HEK293 (cell line): ENCODE measurements at regions not wholly inside any gene's neighbourhood (a gene's known extent, or its start where the extent isn't known, plus 50 kb on each side); places are given as distances from the start of the nearest gene placed in this dataset.

Experiments used
- CTCF ChIA-PET: fragments of 350-600 bp; formaldehyde crosslinking; extraction: SDS; loops from one replicate; lab custom pipeline; 2021; ENCODE audit warnings: antibody characterized with exemption; lab: Yijun Ruan, JAX
- POLR2A ChIA-PET: fragments of 300-600 bp; formaldehyde crosslinking; extraction: SDS; loops from one replicate; lab custom pipeline; 2020; ENCODE audit warnings: antibody characterized with exemption, inconsistent platforms; lab: Yijun Ruan, JAX
- H3K27ac ChIP-seq: fragments of 200-500 bp; sonication (Bioruptor generic); 2 replicates; pipeline ENCODE4 v1.5.1; 2014; ENCODE audit warnings: low read depth, low read length, control low read depth, inconsistent platforms; ENCODE audit errors: extremely low read depth
- H3K36me3 ChIP-seq, 2 experiments: fragments of 200-500 bp in 1 of 2; sonication (Bioruptor generic) in 1 of 2; 1 replicate in 1 of 2; 2 replicates in 1 of 2; pipeline ENCODE4 v1.5.1; 2014 to 2017; ENCODE audit warnings: inconsistent platforms in 2 of 2, low read length in 2 of 2; ENCODE audit not compliant: control insufficient read depth in 2 of 2, insufficient read depth in 1 of 2
- H3K4me1 ChIP-seq: fragments of 200-500 bp; sonication (Bioruptor generic); 2 replicates; pipeline ENCODE4 v1.5.1; 2014; ENCODE audit warnings: mild to moderate bottlenecking, low read length, inconsistent platforms; ENCODE audit not compliant: control insufficient read depth, insufficient read depth
- H3K4me3 ChIP-seq: 2 replicates; pipeline ENCODE4 v1.5.1; 2011; ENCODE audit warnings: low read depth, mild to moderate bottlenecking, control low read depth, low read length, moderate library complexity
- H3K9me3 ChIP-seq: fragments of 200-500 bp; sonication (Bioruptor generic); 2 replicates; pipeline ENCODE4 v1.5.1; 2014; ENCODE audit warnings: low read depth, low read length, inconsistent platforms; ENCODE audit not compliant: control insufficient read depth, insufficient read depth
- FEZF1 ChIP-seq: fragments of 450-650 bp; formaldehyde crosslinking; IDR thresholded peaks from 2 replicates; pipeline ENCODE4 v1.5.1; 2016; ENCODE audit warnings: missing biosample characterization, missing genetic modification characterization
- IKZF3 ChIP-seq: fragments of 450-650 bp; IDR thresholded peaks from 2 replicates; pipeline ENCODE4 v1.5.0; 2018; ENCODE audit warnings: missing biosample characterization, mild to moderate bottlenecking, missing genetic modification characterization, moderate library complexity
- KLF10 ChIP-seq: fragments of 450-650 bp; IDR thresholded peaks from 2 replicates; pipeline ENCODE4 v1.5.1; 2018; ENCODE audit warnings: missing biosample characterization, mild to moderate bottlenecking, missing genetic modification characterization
- KLF8 ChIP-seq: fragments of 450-650 bp; formaldehyde crosslinking; IDR thresholded peaks from 2 replicates; pipeline ENCODE4 v1.5.1; 2016; ENCODE audit warnings: missing biosample characterization, missing genetic modification characterization
- PRDM10 ChIP-seq: fragments of 450-650 bp; formaldehyde crosslinking; IDR thresholded peaks from 2 replicates; pipeline ENCODE4 v1.5.1; 2016; ENCODE audit warnings: missing biosample characterization, missing genetic modification characterization
- RBAK ChIP-seq: fragments of 450-650 bp; formaldehyde crosslinking; IDR thresholded peaks from 2 replicates; pipeline ENCODE4 v1.5.1; 2016; ENCODE audit warnings: missing biosample characterization, missing genetic modification characterization
- SALL2 ChIP-seq: fragments of 450-650 bp; formaldehyde crosslinking; IDR thresholded peaks from 2 replicates; pipeline ENCODE4 v1.5.0; 2017; ENCODE audit warnings: missing biosample characterization, mild to moderate bottlenecking, missing genetic modification characterization, borderline replicate concordance
- TCF7L2 ChIP-seq: IDR thresholded peaks from 2 replicates; pipeline ENCODE4 v1.6.1; 2011; ENCODE audit warnings: low read depth, mild to moderate bottlenecking, inconsistent platforms, low read length, moderate library complexity, borderline replicate concordance
- YY1 ChIP-seq: fragments of 450-650 bp; formaldehyde crosslinking; IDR thresholded peaks from 2 replicates; pipeline ENCODE4 v1.5.1; 2018; ENCODE audit warnings: missing biosample characterization, missing genetic modification characterization
- ZBTB17 ChIP-seq: fragments of 450-650 bp; formaldehyde crosslinking; IDR thresholded peaks from 2 replicates; pipeline ENCODE4 v1.5.1; 2016; ENCODE audit warnings: missing biosample characterization, missing genetic modification characterization
- ZFP37 ChIP-seq: fragments of 450-650 bp; formaldehyde crosslinking; IDR thresholded peaks from 2 replicates; pipeline ENCODE4 v1.5.1; 2016; ENCODE audit warnings: missing biosample characterization, missing genetic modification characterization
- ZNF114 ChIP-seq: fragments of 450-650 bp; formaldehyde crosslinking; IDR thresholded peaks from 2 replicates; pipeline ENCODE4 v1.5.0; 2017; ENCODE audit warnings: missing biosample characterization, missing genetic modification characterization
- ZNF155 ChIP-seq: fragments of 450-650 bp; formaldehyde crosslinking; IDR thresholded peaks from 2 replicates; pipeline ENCODE4 v1.5.1; 2016; ENCODE audit warnings: missing biosample characterization, missing genetic modification characterization
- ZNF214 ChIP-seq: fragments of 450-650 bp; formaldehyde crosslinking; IDR thresholded peaks from 2 replicates; pipeline ENCODE4 v1.5.1; 2017; ENCODE audit warnings: missing biosample characterization, mild to moderate bottlenecking, missing genetic modification characterization, borderline replicate concordance
- ZNF221 ChIP-seq: fragments of 450-650 bp; formaldehyde crosslinking; IDR thresholded peaks from 2 replicates; pipeline ENCODE4 v1.5.1; 2017; ENCODE audit warnings: missing biosample characterization, missing genetic modification characterization, borderline replicate concordance
- ZNF391 ChIP-seq: fragments of 450-650 bp; formaldehyde crosslinking; IDR thresholded peaks from 2 replicates; pipeline ENCODE4 v1.5.1; 2016; ENCODE audit warnings: low read depth, missing biosample characterization, missing genetic modification characterization, borderline replicate concordance
- ZNF404 ChIP-seq: fragments of 450-650 bp; formaldehyde crosslinking; IDR thresholded peaks from 2 replicates; pipeline ENCODE4 v1.5.1; 2017; ENCODE audit warnings: missing biosample characterization, missing genetic modification characterization
- ZNF473 ChIP-seq: fragments of 450-650 bp; formaldehyde crosslinking; IDR thresholded peaks from 2 replicates; pipeline ENCODE4 v1.5.1; 2017; ENCODE audit warnings: missing biosample characterization, missing genetic modification characterization
- ZNF580 ChIP-seq: fragments of 450-650 bp; formaldehyde crosslinking; IDR thresholded peaks from 2 replicates; pipeline ENCODE4 v1.5.1; 2016; ENCODE audit warnings: missing biosample characterization, missing genetic modification characterization
- ZNF596 ChIP-seq: fragments of 450-650 bp; IDR thresholded peaks from 2 replicates; pipeline ENCODE4 v1.5.0; 2018; ENCODE audit warnings: missing biosample characterization, mild to moderate bottlenecking, missing genetic modification characterization, moderate library complexity
- ZSCAN16 ChIP-seq: fragments of 450-650 bp; formaldehyde crosslinking; IDR thresholded peaks from 2 replicates; pipeline ENCODE4 v1.5.1; 2016; ENCODE audit warnings: missing biosample characterization, missing genetic modification characterization

GRCh38 chr15:39357480-39358268, 223.2 kb upstream of the THBS1 start:
- H3K4me3 ChIP-seq: no peak overlapping the region
- TF ChIP-seq KLF10 (tag by site-specific recombination) (no peak), ZNF114 (tag by site-specific recombination) (no peak), KLF8 (tag by site-specific recombination) (no peak), IKZF3 (tag by site-specific recombination) (no peak), ZNF473 (tag by site-specific recombination) (no peak), PRDM10 (tag by site-specific recombination) (no peak), ZNF404 (tag by site-specific recombination) (no peak), SALL2 (tag by site-specific recombination) (no peak), ZSCAN16 (no peak), ZBTB17 (tag by site-specific recombination) (no peak)
- TF ChIP-seq, all 188 proteins: peak for 0
- ChIA-PET CTCF (interaction anchor here (0.6 to 1.4 kb wide), 3 partner anchors 40 to 185 kb away, joined by 3 to 6 read pairs (median 3); no protein-coding TSS in a partner anchor), POLR2A (no interaction called here)
- Histone ChIP-seq H3K4me1 (peaks cover 6% of the 10 kb centered on the region; the same call in 1 of the 2 replicates), H3K27ac (no peak overlapping the region), H3K9me3 (no peaks in the 10 kb centered on the region), H3K36me3 (no peaks in the 10 kb centered on the region)

- TF ChIP-seq TCF7L2 (no peak), FEZF1 (tag by site-specific recombination) (peak; percentile 26; the same call in 1 of the 2 replicates)
- Histone ChIP-seq H3K27ac (no peak overlapping the region; the same call in 1 of the 2 replicates), H3K4me1 (peaks cover 12% of the 10 kb centered on the region), H3K4me3 (no peak overlapping the region), H3K9me3 (no peaks in the 10 kb centered on the region), H3K36me3 (no peaks in the 10 kb centered on the region)
- ChIA-PET POLR2A (no interaction called here), CTCF (interaction anchor here (0.6 to 1.4 kb wide), 2 partner anchors 186 to 494 kb away, joined by 3 to 6 read pairs; no protein-coding TSS in a partner anchor)
These were observed 222.3 kb upstream of the THBS1 start for GRCh38 chr15:39358441-39359041.

GRCh38 chr15:39359771-39360170, 221.1 kb upstream of the THBS1 start:
- ChIA-PET CTCF (no interaction called here), POLR2A (no interaction called here)
- H3K4me3 ChIP-seq: no peak overlapping the region
- TF ChIP-seq YY1 (tag by site-specific recombination) (no peak), ZNF580 (tag by site-specific recombination) (no peak), ZNF596 (tag by site-specific recombination) (no peak), RBAK (tag by site-specific recombination) (no peak), ZNF155 (tag by site-specific recombination) (no peak), ZFP37 (tag by site-specific recombination) (no peak), ZNF391 (no peak), ZNF214 (tag by site-specific recombination) (no peak), ZNF221 (tag by site-specific recombination) (no peak)

More at GRCh38 chr15:39359771-39360170, 221.1 kb upstream of the THBS1 start:
- peaks cover 16% of the 10 kb centered on the region for H3K4me1 ChIP-seq
- no peaks in the 10 kb centered on the region for H3K9me3 ChIP-seq
- no peaks in the 10 kb centered on the region for H3K36me3 ChIP-seq
- H3K27ac ChIP-seq: no peak overlapping the region
